ENCODE measurements at regions not wholly inside any gene's neighbourhood (a gene's known extent, or its start where the extent isn't known, plus 50 kb on each side); places are given as distances from the start of the nearest gene placed in this dataset.
"Not testable (repeated sequence)": the region's sequence is repeated elsewhere in the genome, so short reads cannot be mapped to it uniquely, and the experiment has no call there.

GRCh38 chr2:125745514-125745913 is 910.4 kb upstream of the GYPC start:
- DNase-seq = no peak

DNA sequence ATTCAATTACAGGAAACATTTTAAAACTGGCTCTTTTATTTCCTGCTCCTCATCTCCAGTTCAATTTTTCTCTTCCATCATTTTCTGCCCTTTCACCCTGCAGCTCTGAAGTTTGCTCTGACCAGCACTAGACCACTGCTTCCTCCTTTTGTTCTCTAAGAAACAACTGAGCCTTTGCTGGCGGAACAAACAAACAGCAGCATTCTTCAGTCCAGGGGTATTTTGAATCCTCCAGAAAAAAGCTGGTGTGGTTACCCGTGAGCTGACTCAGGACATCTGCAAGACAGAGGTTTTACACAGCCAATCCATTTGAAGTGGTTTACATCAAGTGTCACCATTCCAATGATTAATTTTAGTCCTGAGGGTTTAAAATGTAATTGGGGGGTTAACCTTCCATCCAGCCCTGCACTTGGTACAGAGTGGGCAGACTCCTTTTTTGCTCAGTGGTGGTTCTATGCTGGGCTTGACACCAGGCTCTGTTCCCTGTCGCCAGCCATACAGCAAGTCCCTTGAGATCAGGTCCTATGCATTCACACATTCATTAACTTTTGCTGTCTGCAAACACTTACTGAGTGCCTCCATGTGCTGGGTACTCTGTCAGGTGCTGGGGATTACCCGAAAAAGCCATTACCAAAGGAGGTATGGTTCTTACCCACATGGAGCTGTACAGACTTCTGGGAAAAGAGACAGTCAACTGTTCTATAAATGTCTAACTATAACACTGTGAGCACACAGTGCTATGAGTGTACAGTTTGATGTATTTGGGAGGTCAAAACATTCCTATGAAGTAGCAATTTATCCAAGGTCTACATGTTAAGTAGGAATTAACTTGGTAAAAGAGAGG is 909.4 kb upstream of the GYPC start:
- DNase-seq = no peak

DNA sequence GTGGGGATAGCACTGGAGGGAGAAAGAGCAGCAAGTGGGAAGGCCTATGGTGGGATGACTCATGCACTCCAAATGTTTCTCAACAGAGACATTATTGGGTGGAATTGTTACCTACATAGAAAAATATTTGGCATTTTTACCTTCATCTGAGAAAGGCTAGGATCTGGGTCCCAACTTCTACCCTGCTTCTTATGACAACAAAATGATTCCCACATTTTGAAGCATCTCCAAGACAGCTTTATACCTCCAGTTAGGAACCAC is 908.9 kb upstream of the GYPC start:
- DNase-seq = no peak

DNA sequence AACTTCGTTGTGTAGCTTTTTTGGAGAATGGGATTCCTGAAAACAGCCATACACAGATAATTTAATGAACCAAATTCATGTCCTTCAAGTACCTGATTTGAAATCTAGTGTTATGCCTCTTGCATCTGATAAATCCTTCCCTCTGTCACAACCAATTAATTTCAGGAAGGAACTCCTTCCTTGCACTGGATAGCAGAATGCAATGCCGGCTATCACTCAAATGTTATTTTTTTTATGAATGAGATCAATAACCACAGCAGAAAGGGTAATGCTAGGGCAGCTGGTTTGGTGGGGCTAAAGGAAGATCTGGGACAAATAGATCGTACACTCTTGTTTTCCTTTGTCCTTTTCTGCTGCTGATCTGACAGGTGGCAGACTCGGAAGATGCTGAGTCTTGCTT is 899.5 kb upstream of the GYPC start:
- no peak for DNase-seq

DNA sequence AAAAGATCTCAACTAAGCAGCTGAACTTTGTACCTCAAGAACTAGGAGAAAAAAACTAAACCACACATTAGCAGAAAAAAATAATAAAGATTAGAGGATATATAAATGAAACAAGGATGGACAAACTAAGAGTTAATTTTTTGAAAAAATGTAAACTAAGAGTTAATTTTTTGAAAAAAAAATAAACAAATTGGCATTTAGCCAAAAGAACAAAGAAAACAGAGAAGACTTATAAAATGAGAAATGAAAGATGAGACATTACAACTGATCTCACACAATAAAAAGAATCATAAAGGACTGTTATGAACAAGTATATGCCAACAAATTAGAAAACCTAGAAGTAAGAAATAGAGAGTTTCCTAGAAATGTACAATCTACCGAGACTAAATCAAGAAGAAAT is 859.2 kb upstream of the GYPC start:
- no peak for DNase-seq

DNA sequence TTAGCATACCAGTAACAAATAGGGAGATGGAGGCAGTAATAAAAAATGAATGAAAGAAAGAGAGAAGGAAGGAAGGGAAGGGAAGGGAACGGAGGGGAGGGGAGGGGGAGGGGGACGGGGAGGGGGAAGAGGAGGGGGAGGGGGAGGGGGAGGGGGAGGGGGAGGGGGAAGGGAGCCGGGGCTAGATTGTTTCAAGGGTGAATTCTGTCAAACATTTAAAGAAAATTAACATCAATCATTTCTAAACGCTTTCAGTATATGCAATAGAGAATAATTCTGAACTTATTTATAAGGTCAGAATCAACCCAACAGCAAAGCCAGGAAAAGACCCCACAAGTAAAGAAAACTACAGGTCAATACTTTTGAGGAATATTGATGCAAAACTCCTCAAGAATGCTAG is 858.8 kb upstream of the GYPC start:
- DNase-seq = no peak

DNA sequence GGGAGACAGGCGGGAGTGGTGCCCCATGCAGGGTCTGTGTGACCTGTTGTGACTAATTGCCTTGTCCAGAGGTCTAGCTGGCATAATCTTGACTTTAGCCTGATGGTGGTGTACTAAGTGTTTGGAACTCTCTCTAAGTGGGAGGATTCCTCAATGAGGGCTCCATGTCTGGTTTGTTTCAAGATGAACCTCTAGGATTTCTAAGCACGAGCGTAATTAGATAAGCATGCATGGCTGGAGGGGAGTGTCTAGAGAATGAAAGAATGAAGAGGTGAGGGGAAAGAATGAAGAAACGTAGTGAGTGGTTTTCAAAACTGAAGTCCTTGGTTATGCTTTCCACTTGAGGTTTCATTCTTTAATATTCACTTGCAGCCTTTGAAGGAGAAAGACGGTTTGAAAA is 833.2 kb upstream of the GYPC start:
- no peak for DNase-seq

DNA sequence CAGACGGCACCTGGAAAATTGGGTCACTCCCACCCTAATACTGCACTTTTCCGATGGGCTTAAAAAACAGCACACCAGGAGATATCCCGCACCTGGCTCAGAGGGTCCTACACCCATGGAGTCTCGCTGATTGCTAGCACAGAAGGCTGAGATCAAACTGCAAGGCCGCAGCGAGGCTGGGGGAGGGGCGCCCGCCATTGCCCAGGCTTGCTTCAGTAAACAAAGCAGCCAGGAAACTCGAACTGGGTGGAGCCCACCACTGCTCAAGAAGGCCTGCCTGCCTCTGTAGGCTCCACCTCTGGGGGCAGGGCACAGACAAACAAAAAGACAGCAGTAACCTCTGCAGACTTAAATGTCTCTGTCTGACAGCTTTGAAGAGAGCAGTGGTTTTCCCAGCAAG is 830.2 kb upstream of the GYPC start:
- not testable (repeated sequence) for DNase-seq

- no peak for DNase-seq
These were observed 818.8 kb upstream of the GYPC start for GRCh38 chr2:125837128-125837527.

GRCh38 chr2:125837611-125838010 is 818.3 kb upstream of the GYPC start:
- DNase-seq = no peak

- DNase-seq = no peak
These were observed 816.0 kb upstream of the GYPC start for GRCh38 chr2:125839945-125840344.

DNA sequence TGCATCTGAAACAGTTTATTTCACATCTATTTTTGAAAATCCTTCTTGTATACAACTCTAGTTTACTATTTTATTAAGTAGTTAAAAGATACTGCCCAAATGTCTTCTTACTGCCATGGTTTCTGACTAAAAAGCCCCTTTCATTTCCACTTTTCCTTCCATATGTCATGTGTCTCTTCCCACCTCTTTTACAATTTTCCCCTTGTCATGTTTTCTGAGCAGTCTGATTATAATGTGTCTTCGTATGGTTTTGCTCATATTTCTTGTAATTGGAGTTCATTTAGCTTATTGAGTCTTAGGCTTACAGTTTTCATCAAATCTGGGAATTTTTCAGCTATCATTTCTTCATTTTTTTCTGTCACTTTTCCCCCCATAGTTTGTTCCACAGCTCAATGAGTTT is 813.9 kb upstream of the GYPC start:
- no peak for DNase-seq

DNA sequence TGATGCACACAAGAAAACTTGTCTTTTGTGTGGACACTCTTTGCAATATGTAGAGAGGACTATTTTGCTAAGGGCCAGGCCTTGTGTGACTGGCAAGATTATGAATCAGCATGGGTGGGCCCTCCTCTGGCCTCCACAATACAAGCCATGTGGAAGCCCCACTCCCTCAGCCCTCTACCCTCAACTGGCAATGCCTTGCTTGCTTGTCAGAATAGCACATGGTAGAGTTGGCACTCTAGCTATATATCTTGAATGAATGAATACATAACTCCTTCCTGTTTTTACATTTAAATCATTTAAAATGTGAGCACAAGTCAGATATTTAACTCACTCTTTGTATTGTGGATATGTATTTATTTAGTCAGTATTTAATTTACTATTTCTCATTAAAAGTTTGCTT is 805.4 kb upstream of the GYPC start:
- no peak for DNase-seq

GRCh38 chr2:125852364-125852763 is 803.6 kb upstream of the GYPC start:
- DNase-seq = no peak

- DNase-seq = no peak
These were observed 802.3 kb upstream of the GYPC start for GRCh38 chr2:125853626-125854025.

- no peak for DNase-seq
These were observed 800.8 kb upstream of the GYPC start for GRCh38 chr2:125855204-125855603.

- no peak for DNase-seq
These were observed 797.8 kb upstream of the GYPC start for GRCh38 chr2:125857971-125858794.

DNA sequence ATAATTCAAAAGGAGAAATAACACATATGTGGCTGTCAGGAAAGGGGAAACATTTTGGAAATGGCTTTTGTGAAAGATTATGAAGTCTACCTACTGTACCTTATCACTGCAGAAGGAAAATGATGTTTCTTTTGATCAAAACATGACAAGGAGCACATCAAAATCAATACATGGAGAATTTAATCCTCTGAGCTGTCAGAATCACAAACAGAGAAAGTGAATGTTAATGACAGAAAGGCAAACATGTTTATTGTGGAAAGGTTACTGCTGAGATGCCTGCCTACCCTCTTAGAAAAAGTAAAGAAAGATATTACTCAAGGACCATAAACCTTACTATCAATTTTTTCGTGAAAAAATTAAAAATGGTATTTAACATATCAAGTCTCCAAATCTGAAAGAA is 794.5 kb upstream of the GYPC start:
- no peak for DNase-seq

DNA sequence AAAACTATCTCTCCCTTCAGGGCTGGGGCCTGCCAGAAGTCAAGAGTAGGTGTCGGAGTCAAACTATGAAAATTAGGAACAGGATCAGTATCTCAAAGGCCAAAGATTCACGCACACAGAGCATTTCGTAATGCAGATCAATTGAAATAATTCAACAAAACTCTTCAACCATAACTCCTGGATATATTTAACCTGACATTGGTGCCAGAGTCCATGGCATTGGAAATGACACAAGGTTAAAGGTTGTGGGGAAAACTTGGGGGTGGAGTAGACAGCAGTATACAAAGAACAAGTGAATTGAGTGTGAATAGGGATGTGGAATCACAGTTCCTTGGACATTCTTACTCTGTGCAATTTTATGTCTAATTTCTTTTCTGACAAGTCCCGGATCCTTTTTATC is 788.0 kb upstream of the GYPC start:
- DNase-seq = no peak

DNA sequence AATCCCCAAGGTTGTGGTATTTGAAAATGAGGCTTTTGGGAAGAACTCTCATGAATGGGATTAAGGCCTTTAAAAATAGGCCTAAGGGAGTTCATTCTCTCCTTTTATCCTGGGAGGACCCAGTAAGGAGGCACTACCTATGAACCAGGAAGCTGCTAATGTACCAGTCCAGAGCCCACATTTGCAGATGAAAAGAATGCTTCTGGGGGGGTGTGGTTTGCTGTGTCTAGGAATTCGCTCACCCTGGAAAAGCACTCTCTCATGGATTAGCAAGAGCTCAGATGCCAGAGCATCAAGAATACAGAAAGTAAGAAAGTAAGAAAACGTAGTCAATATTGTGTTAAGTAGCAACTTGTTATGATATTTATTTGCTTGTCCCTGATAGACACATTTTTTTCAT is 785.7 kb upstream of the GYPC start:
- DNase-seq = no peak

GRCh38 chr2:125870746-125871145 is 785.2 kb upstream of the GYPC start:
- no peak for DNase-seq

- DNase-seq = no peak
These were observed 781.4 kb upstream of the GYPC start for GRCh38 chr2:125874564-125874963.

GRCh38 chr2:125885340-125885739 is 770.6 kb upstream of the GYPC start:
- DNase-seq = no peak

DNA sequence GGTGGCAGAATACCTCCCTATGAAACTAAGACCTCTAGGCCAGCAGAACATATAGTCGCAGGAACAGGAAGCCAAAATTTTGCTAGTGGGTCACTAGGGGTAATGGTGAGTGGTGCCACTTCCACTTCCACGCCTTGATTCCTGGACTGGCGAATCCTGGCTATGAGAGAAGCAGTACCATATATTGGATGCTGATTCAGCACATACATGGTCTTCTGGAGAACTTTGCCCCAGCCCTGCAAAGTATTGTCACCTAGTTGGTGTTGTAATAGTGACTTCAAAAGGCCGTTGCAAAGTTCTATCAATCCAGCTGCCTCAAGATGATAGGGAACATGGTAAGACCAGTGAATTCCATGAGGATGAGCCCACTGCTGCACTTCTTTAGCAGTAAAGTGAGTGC is 769.8 kb upstream of the GYPC start:
- DNase-seq = no peak

GRCh38 chr2:125901278-125901677 is 754.7 kb upstream of the GYPC start:
- DNase-seq = no peak
